Vagina (tissue), 2 donors: ENCODE measurements at regions not wholly inside any gene's neighbourhood (a gene's known extent, or its start where the extent isn't known, plus 50 kb on each side); places are given as distances from the start of the nearest gene placed in this dataset.

Source experiments
- CTCF ChIP-seq, 3 experiments: fragments of 450-650 bp in 2 of 3; fragments of 200-600 bp in 1 of 3; sonication (generic) in 1 of 3; IDR thresholded peaks; one replicate each; pipeline ENCODE4 v1.5.1; 2017 to 2019; ENCODE audit warnings: antibody characterized with exemption in 3 of 3, mild to moderate bottlenecking in 2 of 3, moderate library complexity in 2 of 3
- POLR2A ChIP-seq, 2 donors: fragments of 450-650 bp; IDR thresholded peaks; one replicate each; pipeline ENCODE4 v1.6.1; 2017; ENCODE audit warnings: antibody characterized with exemption in 2 of 2, mild to moderate bottlenecking in 2 of 2, moderate library complexity in 2 of 2

DNA sequence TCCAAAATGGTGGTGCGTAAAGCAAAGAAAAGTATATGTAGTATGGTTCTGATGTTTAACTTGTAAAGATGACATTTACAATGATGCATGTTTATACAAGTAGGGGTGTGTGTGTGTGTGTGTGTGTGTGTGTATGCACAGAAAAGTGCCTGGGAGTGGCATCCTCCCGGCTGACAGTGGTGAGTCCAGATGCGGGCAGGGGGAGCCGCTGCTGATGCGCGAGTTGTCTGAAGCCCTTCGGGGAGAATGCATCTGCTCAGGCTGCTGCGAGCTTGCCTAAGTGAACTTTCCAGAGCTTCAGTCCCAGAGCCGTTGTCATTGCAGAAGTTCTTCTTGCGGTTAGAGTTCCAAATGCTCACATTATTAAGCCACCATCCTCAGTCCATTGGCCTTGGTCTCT is 429.7 kb upstream of the HS6ST1 start:
- TF ChIP-seq POLR2A (IDR thresholded peaks at IDR 0.05) (no peak), CTCF (IDR thresholded peaks at IDR 0.05) (no peak)
